Right lung (tissue), 2 donors: ENCODE measurements at regions not wholly inside any gene's neighbourhood (a gene's known extent, or its start where the extent isn't known, plus 50 kb on each side); places are given as distances from the start of the nearest gene placed in this dataset.

ENCODE experiments used
- DNase-seq, 2 donors: peaks; one replicate each; pipeline ENCODE4 v3.0.0-alpha.2; 2013

DNA sequence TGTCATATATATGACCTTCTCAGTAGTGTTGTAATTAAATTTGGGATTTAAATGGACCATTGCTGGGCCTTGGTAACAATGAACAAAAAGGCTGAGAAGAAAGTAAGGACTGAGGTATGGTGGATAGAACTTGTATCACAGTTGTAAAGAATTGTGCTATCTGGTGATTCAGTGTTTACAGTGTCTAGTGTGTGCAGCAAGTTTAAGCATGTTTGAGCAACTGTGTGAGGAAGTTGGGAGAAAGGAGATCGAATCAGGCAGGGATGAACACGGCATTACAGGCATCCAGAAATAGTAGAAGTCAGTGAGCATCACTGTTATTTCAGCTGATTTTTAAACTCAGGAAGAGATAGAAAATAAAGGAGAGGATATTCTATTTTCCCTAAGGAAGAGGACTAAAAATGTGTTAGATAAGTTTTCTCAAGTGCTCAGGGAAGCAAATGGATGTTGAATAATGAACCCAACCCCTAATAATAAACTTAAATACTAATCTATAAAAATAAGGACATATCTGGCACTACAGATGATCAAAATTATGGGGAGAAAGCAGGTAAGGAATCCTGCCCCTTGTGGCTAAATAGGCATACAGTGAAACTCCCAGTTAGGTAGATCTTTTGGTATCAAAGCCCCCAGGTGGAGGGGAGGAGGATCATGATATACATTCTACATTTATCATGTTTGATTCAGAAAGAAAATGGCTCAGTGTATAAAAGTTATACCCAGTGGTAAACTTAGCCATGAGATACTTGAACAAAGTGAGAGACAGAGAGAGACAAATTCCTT is 361.0 kb upstream of the ANO3 start:
- DNase-seq: no peak

DNA sequence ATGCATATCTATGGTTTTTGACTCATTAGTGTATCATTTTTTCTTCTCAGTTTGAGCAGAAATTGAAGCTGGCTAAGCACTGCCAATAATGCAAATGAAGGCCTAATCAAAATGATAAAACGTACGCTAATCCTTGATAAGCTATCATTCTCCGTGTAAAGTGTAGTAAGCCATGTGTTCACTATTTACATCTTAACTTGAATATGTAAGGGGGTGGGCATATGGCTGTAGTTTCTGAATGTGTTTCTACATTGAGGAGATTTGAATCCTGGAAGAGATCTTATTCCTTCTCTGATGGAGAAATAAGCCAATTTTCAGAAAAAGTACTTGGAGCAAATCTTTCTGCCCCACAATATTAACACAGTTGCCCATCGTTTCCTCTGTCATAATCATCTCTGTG is 351.8 kb upstream of the ANO3 start:
- no peak for DNase-seq

DNA sequence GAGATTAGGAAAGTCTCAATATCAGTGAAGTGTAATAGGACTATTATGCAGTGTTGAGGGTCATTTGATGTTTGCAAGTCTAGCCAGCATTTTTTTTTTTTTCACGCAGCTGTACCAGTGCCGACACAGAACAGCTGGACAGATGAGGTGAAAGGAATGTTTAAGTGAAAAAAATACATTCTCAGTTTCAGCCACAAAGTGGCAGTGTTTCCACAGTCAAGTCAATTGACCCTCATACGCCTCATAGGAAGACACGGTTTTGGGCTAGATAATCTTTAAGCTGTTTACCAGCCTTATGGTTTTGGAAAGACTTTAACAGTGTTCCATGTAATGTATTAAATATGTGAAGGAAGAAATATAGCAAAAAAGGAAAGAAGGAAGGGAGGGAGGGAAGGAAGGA is 349.9 kb upstream of the ANO3 start:
- DNase-seq: peak; percentile 81 to 87

DNA sequence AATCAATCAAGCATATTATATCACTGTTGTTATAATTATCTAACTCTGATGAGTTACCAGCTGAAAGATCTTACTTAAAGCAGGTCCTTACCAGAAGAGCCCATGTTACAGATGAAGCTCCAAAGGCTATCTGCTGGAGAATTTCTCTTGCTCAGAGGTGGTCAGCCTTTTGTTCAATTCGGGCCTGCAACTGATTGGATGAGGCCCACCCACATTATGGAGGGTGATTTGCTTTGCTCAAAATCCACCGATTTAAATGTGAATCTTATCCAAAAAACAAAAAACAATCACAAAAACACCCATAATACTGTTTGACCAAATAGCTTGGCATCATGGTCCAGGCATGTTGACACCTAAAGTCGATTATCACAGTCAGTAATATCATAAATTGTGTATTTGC is 348.6 kb upstream of the ANO3 start:
- DNase-seq: no peak

DNA sequence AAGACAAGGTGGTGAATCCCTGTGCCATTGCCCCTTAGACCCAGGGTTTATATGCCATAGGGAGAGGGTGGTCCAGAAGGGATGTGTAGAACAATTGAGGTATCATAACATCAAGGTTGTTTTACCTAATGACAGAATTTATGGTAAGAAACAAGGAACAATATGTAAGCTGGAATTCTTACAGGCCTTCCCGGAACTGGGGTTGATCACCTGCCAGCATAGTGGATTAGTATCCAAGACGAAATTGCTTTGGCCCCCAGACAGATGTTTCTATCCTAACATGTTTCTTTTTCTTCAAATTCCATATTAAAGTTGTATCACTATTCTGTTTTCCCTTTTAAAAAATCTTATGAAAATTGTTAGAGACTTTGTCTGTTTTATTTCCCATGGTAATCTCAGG is 343.8 kb upstream of the ANO3 start:
- DNase-seq: no peak

DNA sequence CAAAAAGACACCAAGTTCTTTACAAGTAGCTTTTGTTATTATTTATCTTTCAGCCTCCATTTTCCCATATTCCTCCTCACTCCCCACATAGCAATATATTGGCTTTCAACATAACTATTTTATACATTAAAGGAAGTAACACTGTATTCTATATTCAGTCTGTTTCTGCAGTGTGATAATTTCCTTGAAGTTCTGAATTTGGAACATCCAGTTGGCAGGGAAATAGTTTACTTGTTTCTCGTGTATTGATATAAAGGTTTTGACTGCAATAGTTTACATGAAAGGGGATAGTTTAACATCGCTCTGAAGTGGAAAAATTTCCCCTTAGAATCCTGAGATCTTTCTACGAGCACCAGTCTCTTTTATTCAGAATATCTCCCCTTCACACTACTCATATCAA is 341.5 kb upstream of the ANO3 start:
- DNase-seq: no peak

DNA sequence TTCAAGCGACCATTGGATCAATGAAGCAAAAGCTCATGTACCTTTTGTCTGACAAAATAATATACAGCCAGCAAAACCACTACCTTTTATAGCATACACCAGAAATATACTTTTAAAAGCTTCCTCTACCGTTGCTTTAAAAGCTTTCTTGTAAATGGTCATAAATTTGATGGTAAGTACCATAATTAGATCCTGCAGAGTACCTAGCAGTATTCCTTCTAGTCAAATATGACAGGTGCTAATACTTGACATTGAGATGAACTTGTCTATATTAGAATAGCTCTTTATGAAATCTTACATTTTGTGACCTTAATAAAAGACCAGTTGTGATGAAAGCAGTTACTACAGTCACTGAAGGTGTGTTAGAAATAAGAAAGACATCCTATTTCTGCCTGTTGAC is 340.5 kb upstream of the ANO3 start:
- no peak for DNase-seq

DNA sequence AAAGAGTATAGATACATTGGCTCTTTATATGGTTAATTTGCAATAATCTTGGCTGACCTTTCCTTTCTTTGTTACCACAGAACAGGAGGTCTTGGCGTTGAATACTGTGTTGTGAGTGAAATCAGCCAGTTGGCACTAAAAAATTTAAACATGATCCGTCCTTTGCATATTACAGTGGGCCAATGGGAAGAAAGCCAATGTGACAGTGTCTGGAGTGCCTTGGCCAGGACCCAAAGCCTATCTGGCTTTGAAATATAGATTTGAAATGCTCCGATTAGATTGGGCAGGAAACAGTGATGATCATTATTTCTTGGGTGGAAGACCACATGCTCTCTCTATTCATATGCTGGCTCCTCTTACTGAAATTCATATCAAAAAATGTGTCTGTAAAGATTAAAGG is 339.6 kb upstream of the ANO3 start:
- DNase-seq: peak; percentile 87 to 89

DNA sequence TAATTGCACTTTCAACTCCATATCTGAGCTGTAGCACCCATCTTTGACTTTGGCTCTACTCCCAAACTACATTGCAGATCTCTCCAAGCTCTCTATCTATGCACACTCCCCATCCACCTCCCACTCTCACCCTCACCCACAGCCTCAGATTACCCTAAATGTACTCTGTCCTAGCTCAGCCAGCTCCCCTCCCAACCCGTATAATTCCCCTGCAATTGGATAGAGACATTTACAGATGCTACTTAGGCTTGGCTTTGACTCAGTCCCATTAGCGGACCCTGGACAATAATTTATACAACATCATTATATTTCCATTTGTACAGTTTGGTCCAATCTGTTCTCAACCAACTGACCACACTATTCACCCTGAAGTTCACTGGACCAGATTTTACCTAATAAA is 338.9 kb upstream of the ANO3 start:
- DNase-seq: no peak

DNA sequence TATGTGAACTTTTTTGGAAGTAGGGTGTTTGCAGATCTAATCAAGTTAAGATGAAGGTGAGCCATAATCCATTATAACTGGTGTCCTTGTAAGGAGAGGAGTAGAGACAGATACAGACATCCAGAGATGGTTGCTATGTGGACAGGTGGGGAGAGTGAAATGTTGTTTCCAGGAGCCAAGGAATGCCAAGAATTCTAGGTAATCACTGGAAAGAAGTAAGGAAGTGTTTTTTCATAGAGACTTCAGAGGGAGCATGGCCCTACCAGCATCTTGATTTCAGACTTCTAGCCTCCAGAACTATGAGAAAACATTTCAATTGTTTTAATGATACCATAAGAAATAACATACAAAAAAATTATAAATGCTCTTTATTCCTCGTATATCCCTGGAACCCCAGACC is 320.5 kb upstream of the ANO3 start:
- DNase-seq: no peak

DNA sequence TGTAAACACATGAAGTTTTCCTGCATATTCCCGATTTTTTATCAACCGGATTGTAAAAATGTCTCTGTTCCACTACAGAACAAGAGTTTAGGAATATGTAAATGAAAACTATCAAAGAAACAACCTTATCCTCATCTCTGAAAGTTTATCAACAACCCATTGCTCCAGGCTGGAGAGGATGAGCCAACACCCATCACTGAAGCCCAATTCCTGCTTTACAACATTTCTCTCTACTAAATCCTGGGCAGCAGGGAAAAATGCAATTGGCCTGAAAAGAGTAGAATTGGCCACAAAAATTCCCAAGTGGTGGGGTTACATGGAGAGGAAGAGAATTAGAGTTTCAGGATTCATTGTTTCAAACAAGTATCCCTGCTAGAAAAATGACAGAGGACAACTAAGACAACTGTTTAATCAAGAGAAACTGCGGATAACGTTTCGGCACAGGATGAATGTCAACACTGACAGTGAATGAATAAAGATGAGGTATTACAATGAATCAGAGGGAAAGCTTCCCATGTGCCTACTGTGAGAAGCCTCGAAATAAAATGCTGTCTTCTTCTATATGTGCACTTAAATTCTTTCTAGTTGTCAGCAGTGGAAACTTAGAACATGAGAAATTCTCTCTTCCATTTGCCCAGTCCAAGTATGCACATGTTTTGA is 317.3 kb upstream of the ANO3 start:
- DNase-seq: no peak

DNA sequence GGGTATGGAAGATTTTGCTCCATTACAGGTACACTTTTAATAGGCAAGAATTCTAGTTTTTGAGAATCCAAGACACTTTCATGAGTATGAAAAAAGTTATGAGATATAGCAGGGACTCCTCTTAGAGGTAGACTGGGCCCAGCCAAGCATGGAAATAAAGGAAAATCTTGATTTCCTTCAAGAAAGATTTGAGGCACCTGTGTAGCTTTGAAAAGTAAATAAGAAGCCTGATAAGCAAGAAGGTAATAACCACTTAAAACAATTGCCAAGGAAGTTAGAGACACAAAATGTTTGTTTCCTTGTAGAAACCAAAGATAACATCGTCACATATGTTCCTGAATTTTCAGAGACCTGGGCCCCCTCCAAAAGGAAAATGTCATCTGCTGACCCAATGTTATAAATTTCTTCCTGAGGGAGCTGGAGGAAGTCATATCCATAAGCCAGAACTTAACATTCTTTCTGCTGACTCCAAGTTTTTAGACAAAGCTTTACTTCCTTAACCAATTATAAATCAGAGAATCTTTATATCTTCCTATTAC is 314.5 kb upstream of the ANO3 start:
- DNase-seq: no peak

DNA sequence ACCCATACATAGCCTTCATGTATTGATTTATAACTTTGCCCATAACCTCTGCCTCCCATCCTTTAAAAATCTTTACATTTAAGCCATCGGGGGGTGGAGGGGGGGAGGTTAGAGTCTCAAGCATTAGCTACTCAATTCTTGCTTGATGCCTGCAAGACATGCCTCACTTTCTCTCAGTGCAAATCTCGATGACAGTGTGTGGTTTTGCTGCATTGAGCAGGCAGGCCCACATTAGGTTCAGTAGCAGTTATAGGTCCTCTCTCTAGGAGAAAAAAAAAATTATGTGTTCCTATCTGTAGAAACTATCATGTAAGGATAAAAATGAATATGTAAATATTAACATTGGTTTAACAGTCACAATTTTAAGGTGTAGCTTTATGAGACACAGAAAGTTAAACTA is 314.0 kb upstream of the ANO3 start:
- no peak for DNase-seq

DNA sequence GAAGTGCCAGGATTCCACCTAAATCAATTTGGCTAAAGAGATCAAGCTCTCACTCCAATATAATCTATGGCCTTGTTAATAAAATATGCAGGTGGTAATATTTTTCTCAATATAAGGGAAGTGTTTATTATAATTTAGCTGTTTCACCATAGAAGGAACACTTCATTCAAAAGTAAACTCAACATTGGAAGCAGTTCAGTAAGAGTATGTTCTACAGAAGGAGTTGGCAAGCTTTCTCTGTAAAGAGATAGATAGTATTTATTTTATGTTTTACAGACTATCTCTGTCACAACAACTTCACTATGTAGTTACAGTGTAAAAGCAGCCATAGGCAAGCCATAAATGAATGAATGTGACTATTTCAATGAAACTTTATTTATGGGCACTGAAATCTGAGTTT is 313.6 kb upstream of the ANO3 start:
- DNase-seq: peak; percentile 31 to 32

DNA sequence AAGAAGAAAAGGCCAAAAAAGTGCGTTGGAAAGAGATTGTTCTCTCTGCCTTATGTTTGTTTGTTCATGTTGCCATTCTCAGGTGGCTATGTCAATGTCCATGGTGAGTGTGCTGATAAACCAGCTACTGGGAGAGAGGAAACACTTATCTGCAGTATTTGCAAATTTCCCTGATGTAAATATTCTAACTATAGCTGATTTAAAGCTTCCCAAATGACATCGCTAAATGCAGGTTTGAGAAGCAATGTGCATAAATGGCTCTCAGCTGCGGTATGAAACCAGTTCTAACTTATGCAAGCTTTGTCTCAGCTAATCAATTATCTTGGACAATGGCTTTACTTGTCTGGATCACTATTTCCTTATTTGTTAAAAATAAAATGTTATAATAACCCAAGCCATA is 312.5 kb upstream of the ANO3 start:
- DNase-seq: no peak

DNA sequence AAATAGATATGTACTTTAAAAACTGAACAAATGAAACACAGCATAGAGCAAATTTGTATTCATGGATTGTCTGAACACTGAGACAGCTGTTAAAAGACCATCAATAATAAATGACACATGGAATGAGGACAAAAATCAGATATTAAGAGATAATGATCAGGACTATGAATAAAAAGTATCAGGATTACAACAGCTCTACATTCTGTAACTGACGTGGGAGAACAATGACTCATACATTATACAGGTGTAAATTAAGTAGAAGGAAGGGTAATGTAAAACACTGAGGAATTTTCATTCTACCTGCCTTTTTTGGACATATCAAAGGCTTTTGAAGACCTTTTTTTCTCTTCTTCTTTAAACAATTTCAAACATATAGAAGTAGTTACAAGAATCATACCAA is 310.9 kb upstream of the ANO3 start:
- no peak for DNase-seq

DNA sequence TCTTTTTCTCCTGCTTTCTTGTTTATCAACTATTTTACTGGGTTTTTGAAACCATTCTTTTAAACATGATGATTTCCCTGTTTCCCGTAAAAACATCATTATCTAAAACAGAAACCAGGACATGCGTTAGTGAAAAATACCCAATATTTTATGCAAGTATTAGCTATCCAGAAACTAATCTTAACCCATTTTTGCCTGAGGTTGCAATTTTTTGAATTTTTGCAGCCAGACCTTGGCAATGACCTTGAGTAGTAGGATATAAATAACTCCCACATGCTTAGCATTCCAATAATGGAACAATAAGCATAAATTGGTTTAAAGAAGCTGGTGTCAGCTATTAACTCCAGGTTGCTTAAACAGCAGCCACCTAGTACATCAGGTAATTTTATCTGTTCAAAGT is 308.9 kb upstream of the ANO3 start:
- no peak for DNase-seq

DNA sequence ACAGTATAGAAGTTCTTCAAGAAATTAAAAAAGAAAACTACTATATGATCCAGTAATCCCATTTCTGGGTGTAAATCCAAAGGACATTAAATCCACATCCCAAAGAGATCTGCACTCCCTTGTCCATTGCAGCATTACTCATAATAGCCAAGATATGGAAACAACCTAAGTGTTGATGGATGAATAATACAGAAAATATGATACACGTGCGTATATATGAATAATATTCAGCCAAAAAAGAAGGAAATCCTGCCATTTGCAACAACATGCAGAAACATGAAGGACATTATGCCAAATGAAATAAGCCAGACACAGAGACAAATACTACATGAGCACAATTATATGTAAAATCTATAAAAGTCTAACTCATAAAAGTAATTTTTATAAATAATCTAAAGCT is 306.3 kb upstream of the ANO3 start:
- DNase-seq: no peak

DNA sequence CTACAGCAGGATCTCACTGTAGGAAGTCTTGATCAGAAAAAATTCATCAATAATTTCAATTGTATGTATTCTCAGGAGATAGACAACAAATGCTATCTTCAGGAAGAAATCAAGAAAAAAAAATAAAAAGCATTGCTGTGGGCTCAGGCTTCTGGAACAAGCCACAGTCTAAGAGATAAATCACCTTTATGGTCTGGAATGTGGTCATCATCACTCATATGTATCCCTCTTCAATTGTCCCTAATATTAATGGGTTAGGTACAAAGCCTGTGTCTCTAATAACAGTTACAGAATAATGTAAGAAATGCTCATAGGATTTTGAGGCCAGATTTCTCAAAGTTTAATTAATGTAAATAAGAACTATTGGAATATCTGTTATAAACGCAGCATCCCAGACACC is 305.9 kb upstream of the ANO3 start:
- no peak for DNase-seq

DNA sequence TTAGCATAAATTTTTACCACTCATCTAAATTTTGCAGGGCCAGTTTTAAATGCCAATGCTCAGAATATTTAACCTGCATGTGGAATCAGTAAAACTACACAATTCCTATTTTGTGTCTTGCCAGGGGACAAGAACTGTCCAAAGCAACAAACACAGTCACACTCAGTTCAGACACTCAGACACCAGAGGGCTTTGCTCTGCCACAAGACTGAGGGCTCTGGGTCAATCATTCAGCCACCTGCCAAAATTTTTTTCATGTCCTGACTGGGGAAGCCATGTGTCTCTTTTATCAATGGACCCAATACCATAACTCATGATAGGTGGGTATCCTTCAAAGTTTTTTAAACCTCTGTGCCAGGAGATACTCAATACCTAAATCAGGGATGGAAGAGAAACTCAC is 304.0 kb upstream of the ANO3 start:
- no peak for DNase-seq

DNA sequence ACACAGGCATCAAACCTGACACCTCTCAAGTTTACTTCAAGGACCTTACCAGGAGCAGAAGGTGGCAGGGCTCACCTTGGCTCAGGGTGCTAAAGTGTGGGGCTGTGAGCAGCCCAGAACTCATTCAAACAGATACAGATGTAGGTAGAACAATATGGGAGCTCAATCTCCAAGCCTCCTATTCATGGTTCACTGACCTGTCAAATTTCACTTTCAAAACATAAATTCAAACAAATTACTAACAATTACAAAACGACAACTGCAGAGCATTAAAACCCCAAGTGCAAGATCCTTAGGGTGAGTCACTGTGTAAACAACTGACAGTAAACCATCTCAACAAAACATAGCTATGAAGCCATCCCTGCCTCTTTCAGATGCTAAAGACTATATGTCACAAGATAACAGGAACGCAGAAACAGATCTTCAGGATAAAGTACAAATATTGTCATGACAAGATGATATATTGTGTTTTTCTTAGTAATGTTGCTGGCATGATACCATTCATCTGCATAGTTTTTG is 303.5 kb upstream of the ANO3 start:
- no peak for DNase-seq

DNA sequence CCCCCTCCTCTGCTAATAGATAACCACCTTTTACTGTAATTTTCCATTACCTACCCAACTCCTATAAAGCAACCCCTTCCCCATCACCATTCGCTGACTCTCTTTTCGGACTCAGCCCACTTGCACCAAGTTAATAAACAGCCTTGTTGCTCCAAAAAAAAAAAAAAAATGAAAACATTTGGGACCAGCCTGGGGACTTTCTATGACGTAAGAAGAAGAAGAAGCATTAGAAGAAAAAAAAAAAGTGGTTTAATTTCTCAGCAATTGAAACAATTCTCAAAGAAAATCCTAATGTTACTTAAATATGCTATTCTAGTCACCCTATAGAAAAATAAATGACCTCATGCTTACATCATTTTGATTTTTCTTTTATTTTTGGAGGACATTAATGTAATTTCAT is 301.5 kb upstream of the ANO3 start:
- DNase-seq: no peak

DNA sequence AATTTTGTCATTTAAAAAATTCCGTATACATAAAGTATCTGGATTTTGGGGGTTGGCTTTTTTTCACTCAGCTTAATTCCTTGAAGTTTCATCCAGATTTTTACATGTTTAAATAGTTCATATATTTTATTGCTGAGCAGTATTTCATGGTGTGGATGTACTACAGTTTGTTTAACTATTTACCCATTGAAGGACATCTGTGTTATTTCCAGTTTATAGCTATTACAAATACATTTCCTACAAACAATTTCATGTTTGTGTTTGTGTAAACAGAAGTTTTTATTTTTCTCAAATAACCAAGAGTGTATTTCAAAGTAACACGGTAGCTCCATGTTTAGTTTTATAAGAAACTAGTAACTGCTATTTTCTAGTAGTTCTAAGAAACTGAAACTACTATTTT is 299.7 kb upstream of the ANO3 start:
- no peak for DNase-seq

DNA sequence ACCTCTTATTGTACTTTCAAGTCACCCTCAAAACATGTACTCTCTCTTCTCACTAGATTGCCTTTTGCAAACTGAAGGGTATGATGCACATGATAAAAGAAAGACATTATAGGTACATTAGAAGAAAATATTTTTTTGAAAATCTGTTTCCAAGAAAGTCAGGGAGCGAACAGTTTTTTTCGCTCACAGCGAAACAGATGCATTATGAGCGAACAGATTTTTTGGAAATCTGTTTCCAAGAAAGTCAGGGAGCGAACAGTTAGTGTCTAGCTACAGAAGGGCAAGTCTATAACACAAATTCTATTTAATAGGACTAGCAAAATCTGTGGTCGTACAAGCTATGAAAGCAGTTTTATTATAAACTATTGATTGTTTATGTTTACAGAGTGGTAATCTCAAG is 296.2 kb upstream of the ANO3 start:
- DNase-seq: no peak
